ENCODE measurements at regions not wholly inside any gene's neighbourhood (a gene's known extent, or its start where the extent isn't known, plus 50 kb on each side); places are given as distances from the start of the nearest gene placed in this dataset.

DNA sequence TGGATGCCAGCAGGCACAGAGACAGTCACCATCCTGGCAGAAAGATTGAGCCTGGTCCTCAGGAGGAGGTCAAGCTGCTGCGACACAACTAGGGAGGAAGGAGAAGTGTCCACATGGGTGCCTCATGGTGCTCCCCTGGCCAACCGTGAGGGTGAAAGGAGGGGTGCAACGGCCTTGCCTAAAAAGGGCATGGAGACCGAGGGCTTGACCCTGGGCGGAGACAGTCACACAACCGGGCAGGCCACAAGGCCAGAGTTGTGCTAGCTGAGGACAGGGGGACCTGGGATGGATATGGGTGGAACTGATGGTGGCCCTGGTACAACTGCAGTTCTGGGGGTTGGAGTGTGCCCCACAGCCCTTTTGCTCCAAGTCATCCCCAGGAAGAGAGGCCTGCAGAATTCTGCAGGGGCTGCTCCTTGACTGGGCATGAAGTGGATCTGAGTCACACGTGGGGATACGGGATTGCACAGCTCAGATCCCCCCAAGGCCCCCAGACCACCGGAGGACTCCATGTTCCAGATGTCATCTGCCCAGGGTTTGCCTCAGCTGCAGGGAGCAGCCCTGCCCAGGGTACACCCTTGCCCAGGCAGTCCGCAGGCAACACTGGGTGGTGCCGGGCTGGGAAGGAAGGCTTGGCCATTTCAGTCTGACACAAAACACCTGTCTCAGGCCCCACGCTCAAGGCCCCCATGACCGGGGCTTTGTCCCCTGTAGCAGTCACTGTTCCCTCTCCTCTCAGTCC is 602.3 kb upstream of the MGMT start:
- no peak overlapping the region for H3K4me3 Mint-ChIP-seq
- no peak overlapping the region for H3K27ac Mint-ChIP-seq
- H3K36me3 Mint-ChIP-seq (ENCODE audit: low read depth): no peaks in the 10 kb centered on the region
- H3K27me3 Mint-ChIP-seq: no peaks in the 10 kb centered on the region
- no peaks in the 10 kb centered on the region for H3K4me1 Mint-ChIP-seq (ENCODE audit: low read depth)
- no peaks in the 10 kb centered on the region for H3K9me3 Mint-ChIP-seq

- Mint-ChIP-seq H3K4me3 (no peak overlapping the region), H3K36me3 (ENCODE audit: low read depth) (no peaks in the 10 kb centered on the region), H3K27me3 (no peaks in the 10 kb centered on the region), H3K9me3 (no peaks in the 10 kb centered on the region), H3K27ac (no peak overlapping the region), H3K4me1 (ENCODE audit: low read depth) (no peaks in the 10 kb centered on the region)
These were observed 601.4 kb upstream of the MGMT start for GRCh38 chr10:128865436-128866195.

DNA sequence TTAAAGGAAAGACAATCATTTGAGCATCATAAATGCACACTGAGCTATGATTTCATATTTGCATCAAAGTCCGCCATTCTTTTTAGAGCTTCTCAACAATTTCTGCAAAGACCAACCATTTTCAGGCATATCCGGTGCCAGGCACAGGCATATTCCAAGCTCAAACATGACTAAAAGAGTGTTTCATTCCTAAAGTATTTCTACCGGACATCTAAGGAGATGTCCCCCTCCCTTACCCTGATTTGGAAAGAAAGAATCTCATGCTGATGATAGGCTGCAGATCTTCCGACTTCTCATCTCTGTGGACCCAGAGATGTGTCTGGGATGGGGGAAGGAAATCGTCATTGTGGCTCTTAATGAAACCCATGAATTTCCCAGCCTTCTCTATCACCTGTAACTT is 600.5 kb upstream of the MGMT start:
- Mint-ChIP-seq H3K27ac (no peak overlapping the region), H3K4me3 (no peak overlapping the region), H3K27me3 (no peaks in the 10 kb centered on the region), H3K36me3 (ENCODE audit: low read depth) (no peaks in the 10 kb centered on the region), H3K9me3 (no peaks in the 10 kb centered on the region), H3K4me1 (ENCODE audit: low read depth) (no peaks in the 10 kb centered on the region)

- Mint-ChIP-seq H3K27me3 (no peaks in the 10 kb centered on the region), H3K4me1 (ENCODE audit: low read depth) (no peaks in the 10 kb centered on the region), H3K9me3 (no peaks in the 10 kb centered on the region), H3K36me3 (ENCODE audit: low read depth) (no peaks in the 10 kb centered on the region), H3K27ac (no peak overlapping the region), H3K4me3 (no peak overlapping the region)
These were observed 599.8 kb upstream of the MGMT start for GRCh38 chr10:128867210-128867609.

GRCh38 chr10:128867819-128868218 is 599.2 kb upstream of the MGMT start:
- no peaks in the 10 kb centered on the region for H3K27me3 Mint-ChIP-seq
- no peak overlapping the region for H3K27ac Mint-ChIP-seq
- H3K36me3 Mint-ChIP-seq (ENCODE audit: low read depth): no peaks in the 10 kb centered on the region
- H3K4me1 Mint-ChIP-seq (ENCODE audit: low read depth): no peaks in the 10 kb centered on the region
- H3K4me3 Mint-ChIP-seq: no peak overlapping the region
- H3K9me3 Mint-ChIP-seq: no peaks in the 10 kb centered on the region

GRCh38 chr10:128868481-128868880 is 598.6 kb upstream of the MGMT start:
- H3K4me3 Mint-ChIP-seq: no peak overlapping the region

DNA sequence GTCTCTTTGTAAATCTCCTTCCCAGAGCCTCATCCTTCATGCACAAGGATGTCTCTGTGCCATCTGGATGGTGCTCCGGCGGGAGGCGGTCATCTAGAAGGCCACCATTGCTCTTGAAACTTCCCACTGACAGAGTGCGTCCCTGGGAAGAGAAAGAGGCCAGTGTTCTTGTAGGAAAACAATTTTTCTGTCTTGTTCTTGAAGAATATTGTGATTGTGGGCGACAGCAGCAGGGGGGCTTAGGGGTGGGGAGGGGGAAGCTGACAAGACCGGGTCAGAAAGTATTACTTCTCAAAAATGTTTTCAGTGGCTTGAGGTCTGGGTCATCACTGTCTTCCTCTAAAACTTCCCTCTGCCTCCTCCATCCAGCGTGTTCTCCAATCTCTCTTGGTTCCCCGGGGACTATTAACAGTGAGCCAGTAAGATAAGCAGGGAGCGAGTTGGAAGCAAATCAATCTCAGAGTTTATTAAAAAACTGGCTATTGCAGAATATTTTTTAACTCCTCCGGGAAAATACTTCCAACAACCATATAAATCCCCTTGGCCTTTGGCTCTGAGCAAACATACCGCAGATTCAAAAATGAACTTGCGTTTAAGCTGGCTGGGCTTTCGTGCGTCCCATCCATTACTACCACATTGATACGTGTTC is 597.8 kb upstream of the MGMT start:
- no peaks in the 10 kb centered on the region for H3K27me3 Mint-ChIP-seq
- H3K27ac Mint-ChIP-seq: no peak overlapping the region
- H3K9me3 Mint-ChIP-seq: no peaks in the 10 kb centered on the region
- H3K36me3 Mint-ChIP-seq (ENCODE audit: low read depth): no peaks in the 10 kb centered on the region
- no peak overlapping the region for H3K4me3 Mint-ChIP-seq
- no peaks in the 10 kb centered on the region for H3K4me1 Mint-ChIP-seq (ENCODE audit: low read depth)

More at GRCh38 chr10:128868481-128868880, 598.6 kb upstream of the MGMT start:
- Mint-ChIP-seq H3K9me3 (no peaks in the 10 kb centered on the region), H3K27me3 (no peaks in the 10 kb centered on the region), H3K4me1 (ENCODE audit: low read depth) (no peaks in the 10 kb centered on the region), H3K36me3 (ENCODE audit: low read depth) (no peaks in the 10 kb centered on the region), H3K27ac (no peak overlapping the region)

GRCh38 chr10:128870830-128871597 is 596.0 kb upstream of the MGMT start:
- H3K36me3 Mint-ChIP-seq (ENCODE audit: low read depth): no peaks in the 10 kb centered on the region
- H3K27ac Mint-ChIP-seq: no peak overlapping the region
- H3K4me1 Mint-ChIP-seq (ENCODE audit: low read depth): no peaks in the 10 kb centered on the region
- no peaks in the 10 kb centered on the region for H3K27me3 Mint-ChIP-seq
- H3K9me3 Mint-ChIP-seq: no peaks in the 10 kb centered on the region
- no peak overlapping the region for H3K4me3 Mint-ChIP-seq

- Mint-ChIP-seq H3K36me3 (ENCODE audit: low read depth) (no peaks in the 10 kb centered on the region), H3K27me3 (no peaks in the 10 kb centered on the region), H3K9me3 (no peaks in the 10 kb centered on the region), H3K27ac (no peak overlapping the region), H3K4me3 (no peak overlapping the region), H3K4me1 (ENCODE audit: low read depth) (no peaks in the 10 kb centered on the region)
These were observed 595.3 kb upstream of the MGMT start for GRCh38 chr10:128871671-128872231.

GRCh38 chr10:128873411-128874054 is 593.5 kb upstream of the MGMT start:
- Mint-ChIP-seq H3K27me3 (no peaks in the 10 kb centered on the region), H3K9me3 (no peaks in the 10 kb centered on the region), H3K27ac (no peak overlapping the region), H3K4me1 (ENCODE audit: low read depth) (no peaks in the 10 kb centered on the region), H3K4me3 (no peak overlapping the region), H3K36me3 (ENCODE audit: low read depth) (no peaks in the 10 kb centered on the region)

DNA sequence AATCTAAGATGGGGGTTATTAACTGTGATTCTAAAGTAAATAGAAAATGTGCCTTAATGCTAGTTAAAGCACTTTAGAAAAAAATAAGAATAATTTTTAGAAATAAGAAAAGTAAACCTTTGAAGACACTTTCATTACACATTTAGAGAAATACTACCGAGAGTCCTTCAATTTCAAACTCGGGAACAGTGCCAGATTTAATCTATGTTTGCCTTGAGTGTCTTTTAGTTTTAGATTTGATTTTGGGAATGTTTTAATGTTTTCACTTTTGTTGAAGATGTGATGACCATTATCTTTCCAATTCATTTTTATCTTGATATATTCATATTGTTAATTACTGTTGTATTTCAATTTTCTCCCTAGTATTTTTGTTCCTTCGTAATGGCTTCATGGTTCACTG is 592.7 kb upstream of the MGMT start:
- Mint-ChIP-seq H3K36me3 (ENCODE audit: low read depth) (no peaks in the 10 kb centered on the region), H3K4me1 (ENCODE audit: low read depth) (no peaks in the 10 kb centered on the region), H3K27ac (no peak overlapping the region), H3K27me3 (peaks cover 6% of the 10 kb centered on the region), H3K9me3 (no peaks in the 10 kb centered on the region), H3K4me3 (no peak overlapping the region)

DNA sequence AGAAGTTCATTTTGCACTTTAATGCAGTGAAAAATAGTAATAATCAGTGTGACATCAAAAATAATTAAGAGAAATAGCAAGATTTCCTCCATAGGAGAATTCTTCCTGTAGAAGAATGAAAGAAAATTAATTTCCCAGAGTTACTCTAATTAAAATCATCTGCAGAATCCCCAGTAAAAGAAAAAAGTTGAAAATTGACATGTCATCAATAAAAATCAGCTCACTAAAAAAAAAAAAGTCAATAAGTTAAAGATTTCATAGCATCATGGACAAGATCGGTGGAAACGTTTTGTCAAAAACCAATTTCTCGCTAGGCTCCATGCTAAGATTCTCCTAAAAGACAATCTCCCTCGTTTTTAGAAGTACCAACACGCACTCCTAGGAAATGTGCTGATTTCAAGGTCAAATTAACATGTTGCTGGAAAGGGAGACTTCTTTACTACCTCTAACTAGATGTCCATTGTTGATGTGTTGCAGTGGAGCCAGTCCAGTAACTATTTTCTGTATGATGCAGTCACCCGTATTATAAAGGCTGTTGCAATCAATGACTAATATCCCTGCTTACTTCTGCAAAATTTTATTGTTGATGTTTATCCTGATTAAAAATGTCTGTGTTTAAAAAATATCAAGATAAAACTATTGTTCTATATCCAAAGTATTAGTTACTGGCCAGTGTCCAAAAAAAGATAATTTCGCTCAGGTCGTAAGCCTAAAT is 591.9 kb upstream of the MGMT start:
- no peak overlapping the region for H3K27ac Mint-ChIP-seq
- no peaks in the 10 kb centered on the region for H3K4me1 Mint-ChIP-seq (ENCODE audit: low read depth)
- no peaks in the 10 kb centered on the region for H3K36me3 Mint-ChIP-seq (ENCODE audit: low read depth)
- H3K4me3 Mint-ChIP-seq: no peak overlapping the region
- no peaks in the 10 kb centered on the region for H3K9me3 Mint-ChIP-seq
- H3K27me3 Mint-ChIP-seq: peaks cover 6% of the 10 kb centered on the region

DNA sequence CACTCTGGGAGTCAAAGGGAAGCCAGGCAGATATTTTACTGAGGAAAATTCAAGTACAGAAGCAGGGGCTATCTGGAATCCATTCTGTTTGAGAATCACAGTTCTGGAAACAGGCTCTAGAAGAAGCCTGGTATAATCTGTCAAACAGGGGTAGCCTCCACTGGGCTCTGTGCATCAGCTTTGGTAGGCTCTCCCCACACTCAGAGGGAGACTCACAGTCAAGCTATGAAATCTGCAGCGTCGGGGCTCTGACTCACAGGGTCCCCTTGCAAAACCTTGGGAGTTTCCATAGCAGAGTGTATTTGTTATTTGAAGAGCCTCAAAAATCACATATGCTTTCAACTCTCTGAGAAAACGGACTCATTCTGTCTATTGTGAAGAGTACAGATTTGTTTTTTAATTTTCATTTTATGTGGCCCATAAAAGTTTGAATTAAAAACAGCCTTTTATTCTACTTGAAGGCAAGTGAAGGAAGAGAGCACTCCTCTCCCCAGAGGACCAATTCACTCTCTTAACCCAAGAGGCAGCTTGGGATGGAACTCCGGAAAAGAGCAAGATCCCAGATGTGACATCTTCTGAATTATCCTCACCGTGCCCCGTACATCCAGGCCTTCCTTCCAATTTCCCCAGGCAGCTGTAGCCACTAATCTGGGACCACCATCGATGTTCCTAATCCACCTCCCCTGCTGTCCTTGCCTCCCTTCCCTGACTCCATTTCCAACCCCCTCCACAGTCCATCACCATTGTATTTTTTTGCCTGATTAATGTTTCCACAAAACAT is 590.9 kb upstream of the MGMT start:
- no peaks in the 10 kb centered on the region for H3K36me3 Mint-ChIP-seq (ENCODE audit: low read depth)
- H3K27me3 Mint-ChIP-seq: peaks cover 9% of the 10 kb centered on the region
- peaks cover 4% of the 10 kb centered on the region for H3K9me3 Mint-ChIP-seq
- H3K4me3 Mint-ChIP-seq: no peak overlapping the region
- H3K27ac Mint-ChIP-seq: no peak overlapping the region
- H3K4me1 Mint-ChIP-seq (ENCODE audit: low read depth): no peaks in the 10 kb centered on the region

Data from stimulated activated naive CD8-positive, alpha-beta T cell treated with anti-CD3 and anti-CD28 coated beads, Interleukin-15, Interleukin-2, amounts not matched to agents 100 ng/mL and 50 ng/mL, for 24 hours (primary cell).